ENCODE measurements at regions not wholly inside any gene's neighbourhood (a gene's known extent, or its start where the extent isn't known, plus 50 kb on each side); places are given as distances from the start of the nearest gene placed in this dataset.

GRCh38 chr14:38063711-38064320 lies 143.9 kb upstream of the SSTR1 start:
- DNase-seq (ENCODE audit: low spot score), result no peak

- DNase-seq (ENCODE audit: low spot score), result no peak
Observed at GRCh38 chr14:38065106-38065762, 142.5 kb upstream of the SSTR1 start.

GRCh38 chr14:38070061-38070588 lies 137.6 kb upstream of the SSTR1 start:
- no peak for DNase-seq (ENCODE audit: low spot score)

- DNase-seq (ENCODE audit: low spot score), result no peak
Observed at GRCh38 chr14:38073641-38074040, 134.1 kb upstream of the SSTR1 start.

GRCh38 chr14:38074081-38074480 lies 133.6 kb upstream of the SSTR1 start:
- DNase-seq (ENCODE audit: low spot score), result no peak

GRCh38 chr14:38074754-38075153 lies 132.9 kb upstream of the SSTR1 start:
- no peak for DNase-seq (ENCODE audit: low spot score)

- no peak for DNase-seq (ENCODE audit: low spot score)
Observed at GRCh38 chr14:38078393-38078792, 129.3 kb upstream of the SSTR1 start.

- DNase-seq (ENCODE audit: low spot score), result no peak
Observed at GRCh38 chr14:38079268-38079667, 128.4 kb upstream of the SSTR1 start.

- no peak for DNase-seq (ENCODE audit: low spot score)
Observed at GRCh38 chr14:38079886-38080285, 127.8 kb upstream of the SSTR1 start.

GRCh38 chr14:38080696-38081095 lies 127.0 kb upstream of the SSTR1 start:
- DNase-seq (ENCODE audit: low spot score), result no peak

- no peak for DNase-seq (ENCODE audit: low spot score)
Observed at GRCh38 chr14:38083039-38083438, 124.7 kb upstream of the SSTR1 start.

GRCh38 chr14:38089123-38089522 lies 118.6 kb upstream of the SSTR1 start:
- no peak for DNase-seq (ENCODE audit: low spot score)

- no peak for DNase-seq (ENCODE audit: low spot score)
Observed at GRCh38 chr14:38090506-38090905, 117.2 kb upstream of the SSTR1 start.

GRCh38 chr14:38098074-38098836 lies 109.4 kb upstream of the SSTR1 start:
- DNase-seq (ENCODE audit: low spot score), result no peak

- DNase-seq (ENCODE audit: low spot score), result no peak
Observed at GRCh38 chr14:38101679-38102078, 106.0 kb upstream of the SSTR1 start.

- DNase-seq (ENCODE audit: low spot score), result no peak
Observed at GRCh38 chr14:38103542-38104225, 104.0 kb upstream of the SSTR1 start.

GRCh38 chr14:38105106-38105702 lies 102.5 kb upstream of the SSTR1 start:
- DNase-seq (ENCODE audit: low spot score), result no peak

- no peak for DNase-seq (ENCODE audit: low spot score)
Observed at GRCh38 chr14:38107216-38107631, 100.5 kb upstream of the SSTR1 start.

- no peak for DNase-seq (ENCODE audit: low spot score)
Observed at GRCh38 chr14:38108681-38109080, 99.0 kb upstream of the SSTR1 start.

GRCh38 chr14:38110258-38110657 lies 97.4 kb upstream of the SSTR1 start:
- no peak for DNase-seq (ENCODE audit: low spot score)

GRCh38 chr14:38111046-38111445 lies 96.7 kb upstream of the SSTR1 start:
- DNase-seq (ENCODE audit: low spot score), result no peak

- DNase-seq (ENCODE audit: low spot score), result no peak
Observed at GRCh38 chr14:38113546-38113945, 94.2 kb upstream of the SSTR1 start.
